DND-41 (cell line): ENCODE measurements at regions not wholly inside any gene's neighbourhood (a gene's known extent, or its start where the extent isn't known, plus 50 kb on each side); places are given as distances from the start of the nearest gene placed in this dataset.

Experiments used
- EZH2 ChIP-seq: IDR thresholded peaks from 3 replicates; pipeline ENCODE4 v1.6.1; 2012; ENCODE audit warnings: borderline replicate concordance, low read depth, mild to moderate bottlenecking, moderate library complexity, low read length, inconsistent platforms; ENCODE audit not compliant: severe bottlenecking
- TF ChIP-seq, protein P1 (sequence below): IDR thresholded peaks from 2 replicates; pipeline ENCODE4 v1.5.1; 2012; ENCODE audit warnings: borderline replicate concordance, low read length, moderate library complexity, mild to moderate bottlenecking; ENCODE audit not compliant: poor library complexity, severe bottlenecking; ENCODE audit errors: extremely low read depth

DNA sequence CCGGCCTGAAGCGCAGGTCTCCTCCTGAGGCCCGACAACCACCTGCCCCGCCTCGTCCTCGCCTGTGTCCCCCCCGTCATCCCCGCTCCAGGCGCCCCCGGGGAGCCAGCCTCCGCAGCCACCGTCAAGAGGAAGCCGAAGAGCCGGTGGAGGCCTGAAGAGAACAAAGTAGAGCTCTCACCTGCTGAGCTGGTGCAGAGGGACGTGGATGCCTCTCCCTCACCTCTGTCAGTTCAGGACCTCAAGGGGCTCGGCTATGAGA lies 169.9 kb downstream of the HINT1 start:
- TF ChIP-seq EZH2: no peak
- TF ChIP-seq, protein P1, sequence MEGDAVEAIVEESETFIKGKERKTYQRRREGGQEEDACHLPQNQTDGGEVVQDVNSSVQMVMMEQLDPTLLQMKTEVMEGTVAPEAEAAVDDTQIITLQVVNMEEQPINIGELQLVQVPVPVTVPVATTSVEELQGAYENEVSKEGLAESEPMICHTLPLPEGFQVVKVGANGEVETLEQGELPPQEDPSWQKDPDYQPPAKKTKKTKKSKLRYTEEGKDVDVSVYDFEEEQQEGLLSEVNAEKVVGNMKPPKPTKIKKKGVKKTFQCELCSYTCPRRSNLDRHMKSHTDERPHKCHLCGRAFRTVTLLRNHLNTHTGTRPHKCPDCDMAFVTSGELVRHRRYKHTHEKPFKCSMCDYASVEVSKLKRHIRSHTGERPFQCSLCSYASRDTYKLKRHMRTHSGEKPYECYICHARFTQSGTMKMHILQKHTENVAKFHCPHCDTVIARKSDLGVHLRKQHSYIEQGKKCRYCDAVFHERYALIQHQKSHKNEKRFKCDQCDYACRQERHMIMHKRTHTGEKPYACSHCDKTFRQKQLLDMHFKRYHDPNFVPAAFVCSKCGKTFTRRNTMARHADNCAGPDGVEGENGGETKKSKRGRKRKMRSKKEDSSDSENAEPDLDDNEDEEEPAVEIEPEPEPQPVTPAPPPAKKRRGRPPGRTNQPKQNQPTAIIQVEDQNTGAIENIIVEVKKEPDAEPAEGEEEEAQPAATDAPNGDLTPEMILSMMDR: no peak
